GM23338 (cell line): ENCODE measurements at regions not wholly inside any gene's neighbourhood (a gene's known extent, or its start where the extent isn't known, plus 50 kb on each side); places are given as distances from the start of the nearest gene placed in this dataset.

ENCODE experiments used
- ATAC-seq: fragments of 200-7000 bp; cut with Tn5 transposase; 3 replicates; pipeline ENCODE4 v1.9.1; 2020
- DNase-seq: peaks from one replicate; pipeline ENCODE4 v3.0.0-alpha.2; 2015; ENCODE audit warnings: low spot score
- H2AFZ ChIP-seq: fragments of 200-600 bp; sonication (generic); 2 replicates; pipeline ENCODE4 v1.8.0; 2016; ENCODE audit warnings: antibody characterized with exemption, mild to moderate bottlenecking, moderate library complexity
- H3F3A ChIP-seq: fragments of 200-600 bp; sonication (generic); replicated peaks from 2 replicates; pipeline ENCODE4 v1.8.0; 2017; ENCODE audit warnings: antibody characterized with exemption, mixed run types, low read depth
- H3K27ac ChIP-seq: fragments of 200-600 bp; sonication (generic); 2 replicates; pipeline ENCODE4 v1.6.1; 2016; ENCODE audit warnings: low read depth
- H3K27me3 ChIP-seq: fragments of 200-600 bp; sonication (generic); 2 replicates; pipeline ENCODE4 v1.8.0; 2016; ENCODE audit warnings: mild to moderate bottlenecking, mixed run types, moderate library complexity; ENCODE audit not compliant: insufficient read depth
- H3K36me3 ChIP-seq: fragments of 200-600 bp; sonication (generic); 2 replicates; pipeline ENCODE4 v1.8.0; 2016; ENCODE audit warnings: mild to moderate bottlenecking; ENCODE audit not compliant: insufficient read depth
- H3K4me1 ChIP-seq: fragments of 200-600 bp; sonication (generic); 2 replicates; pipeline ENCODE4 v1.8.0; 2016; ENCODE audit warnings: mild to moderate bottlenecking, moderate library complexity; ENCODE audit not compliant: insufficient read depth
- H3K4me2 ChIP-seq: fragments of 200-600 bp; sonication (generic); 2 replicates; pipeline ENCODE4 v1.7.1; 2017; ENCODE audit warnings: mixed run types
- H3K4me3 ChIP-seq: fragments of 200-600 bp; sonication (generic); 2 replicates; pipeline ENCODE4 v1.6.1; 2016; ENCODE audit warnings: mixed run types
- H3K79me2 ChIP-seq: fragments of 200-600 bp; sonication (generic); replicated peaks from 2 replicates; pipeline ENCODE4 v1.8.0; 2017; ENCODE audit warnings: mild to moderate bottlenecking; ENCODE audit not compliant: insufficient read depth
- H3K9me2 ChIP-seq: fragments of 200-600 bp; sonication (generic); 2 replicates; pipeline ENCODE4 v1.8.0; 2017; ENCODE audit not compliant: insufficient read depth
- H4K20me1 ChIP-seq: fragments of 200-600 bp; sonication (generic); replicated peaks from 2 replicates; pipeline ENCODE4 v1.8.0; 2017; ENCODE audit warnings: mild to moderate bottlenecking; ENCODE audit not compliant: insufficient read depth
- H3K27ac Mint-ChIP-seq: 2 replicates; pipeline ENCODE4 v1.8.0; 2020; ENCODE audit warnings: inconsistent platforms, mild to moderate bottlenecking, moderate library complexity, mixed read lengths
- H3K27me3 Mint-ChIP-seq: 3 replicates; pipeline ENCODE4 v1.8.0; 2022; ENCODE audit warnings: low read depth, mild to moderate bottlenecking, moderate library complexity, mixed read lengths, inconsistent platforms; ENCODE audit not compliant: insufficient read depth, poor library complexity
- H3K36me3 Mint-ChIP-seq: 3 replicates; pipeline ENCODE4 v1.8.0; 2021; ENCODE audit warnings: low read depth, mild to moderate bottlenecking, inconsistent platforms, moderate library complexity, mixed read lengths
- H3K4me1 Mint-ChIP-seq: 3 replicates; pipeline ENCODE4 v1.8.0; 2020; ENCODE audit warnings: mild to moderate bottlenecking, inconsistent platforms, mixed read lengths
- H3K4me3 Mint-ChIP-seq: 3 replicates; pipeline ENCODE4 v1.8.0; 2021; ENCODE audit warnings: moderate library complexity, mild to moderate bottlenecking, inconsistent platforms, mixed read lengths
- H3K9me3 Mint-ChIP-seq: 3 replicates; pipeline ENCODE4 v1.8.0; 2020; ENCODE audit warnings: moderate library complexity, mild to moderate bottlenecking, inconsistent platforms, mixed read lengths
- CREB1 ChIP-seq: fragments of 250-450 bp; sonication (Bioruptor Pico); IDR thresholded peaks from 2 replicates; pipeline ENCODE4 v1.5.0; 2020; ENCODE audit warnings: low read depth, mild to moderate bottlenecking, moderate library complexity
- EZH2phosphoT487 ChIP-seq: fragments of 200-600 bp; sonication (generic); IDR thresholded peaks from one replicate; pipeline ENCODE4 v1.8.1; 2018; ENCODE audit warnings: antibody characterized with exemption; ENCODE audit not compliant: unreplicated experiment
- NANOG ChIP-seq: IDR thresholded peaks from 2 replicates; pipeline ENCODE4 v1.6.1; 2016; ENCODE audit warnings: antibody characterized with exemption, borderline replicate concordance
- POLR2AphosphoS5 ChIP-seq: IDR thresholded peaks from 2 replicates; pipeline ENCODE4 v1.6.1; 2016; ENCODE audit warnings: antibody characterized with exemption, low read depth
- ZNF462 ChIP-seq: fragments of 250-450 bp; sonication (Bioruptor Pico); IDR thresholded peaks from 2 replicates; pipeline ENCODE4 v1.5.0; 2020; ENCODE audit warnings: mild to moderate bottlenecking, moderate library complexity
- TF ChIP-seq, protein P1 (sequence below): IDR thresholded peaks from 2 replicates; pipeline ENCODE4 v1.6.1; 2016; ENCODE audit warnings: antibody characterized with exemption

GRCh38 chr11:39786281-39786680, 1673.2 kb downstream of the LRRC4C start:
- Mint-ChIP-seq H3K4me3 (no peak overlapping the region), H3K9me3 (peaks cover 2% of the 10 kb centered on the region; the same call in 2 of the 3 replicates)
- no peaks in the 10 kb centered on the region for H3K9me2 ChIP-seq

More at GRCh38 chr11:39786281-39786680, 1673.2 kb downstream of the LRRC4C start:
- TF ChIP-seq CREB1 (CRISPR knock-in tag) (no peak), NANOG (no peak), ZNF462 (CRISPR knock-in tag) (no peak), EZH2phosphoT487 (no peak), POLR2AphosphoS5 (no peak)
- TF ChIP-seq, protein P1, sequence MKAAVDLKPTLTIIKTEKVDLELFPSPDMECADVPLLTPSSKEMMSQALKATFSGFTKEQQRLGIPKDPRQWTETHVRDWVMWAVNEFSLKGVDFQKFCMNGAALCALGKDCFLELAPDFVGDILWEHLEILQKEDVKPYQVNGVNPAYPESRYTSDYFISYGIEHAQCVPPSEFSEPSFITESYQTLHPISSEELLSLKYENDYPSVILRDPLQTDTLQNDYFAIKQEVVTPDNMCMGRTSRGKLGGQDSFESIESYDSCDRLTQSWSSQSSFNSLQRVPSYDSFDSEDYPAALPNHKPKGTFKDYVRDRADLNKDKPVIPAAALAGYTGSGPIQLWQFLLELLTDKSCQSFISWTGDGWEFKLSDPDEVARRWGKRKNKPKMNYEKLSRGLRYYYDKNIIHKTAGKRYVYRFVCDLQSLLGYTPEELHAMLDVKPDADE = no peak
- no peak overlapping the region for H3K4me3 ChIP-seq
- ATAC-seq = no peak
- Mint-ChIP-seq H3K27me3 (no peaks in the 10 kb centered on the region), H3K27ac (no peak overlapping the region), H3K36me3 (no peaks in the 10 kb centered on the region), H3K4me1 (no peaks in the 10 kb centered on the region)
- no peaks in the 10 kb centered on the region for H4K20me1 ChIP-seq
- DNase-seq = no peak
- H3K4me2 ChIP-seq = no peak overlapping the region
- H3K36me3 ChIP-seq = no peaks in the 10 kb centered on the region
- no peaks in the 10 kb centered on the region for H3F3A ChIP-seq
- H3K27ac ChIP-seq = no peak overlapping the region
- H3K27me3 ChIP-seq = no peaks in the 10 kb centered on the region
- H2AFZ ChIP-seq = no peak overlapping the region
- no peaks in the 10 kb centered on the region for H3K4me1 ChIP-seq
- no peaks in the 10 kb centered on the region for H3K79me2 ChIP-seq
